Gastroesophageal sphincter (tissue), 3 donors: ENCODE measurements at regions not wholly inside any gene's neighbourhood (a gene's known extent, or its start where the extent isn't known, plus 50 kb on each side); places are given as distances from the start of the nearest gene placed in this dataset.

ENCODE experiments used
- EP300 ChIP-seq: sonication (generic); formaldehyde crosslinking; IDR thresholded peaks from one replicate; pipeline ENCODE4 v1.6.1; 2017; ENCODE audit warnings: antibody characterized with exemption, mild to moderate bottlenecking
- TF ChIP-seq, protein P1 (sequence below), 4 experiments: fragments of 200-600 bp in 2 of 4; fragments of 450-650 bp in 2 of 4; sonication (generic) in 1 of 4; IDR thresholded peaks; one replicate each; pipeline ENCODE4 v1.5.1; 2017 to 2019; ENCODE audit warnings: antibody characterized with exemption in 4 of 4, mild to moderate bottlenecking in 2 of 4, moderate library complexity in 2 of 4

DNA sequence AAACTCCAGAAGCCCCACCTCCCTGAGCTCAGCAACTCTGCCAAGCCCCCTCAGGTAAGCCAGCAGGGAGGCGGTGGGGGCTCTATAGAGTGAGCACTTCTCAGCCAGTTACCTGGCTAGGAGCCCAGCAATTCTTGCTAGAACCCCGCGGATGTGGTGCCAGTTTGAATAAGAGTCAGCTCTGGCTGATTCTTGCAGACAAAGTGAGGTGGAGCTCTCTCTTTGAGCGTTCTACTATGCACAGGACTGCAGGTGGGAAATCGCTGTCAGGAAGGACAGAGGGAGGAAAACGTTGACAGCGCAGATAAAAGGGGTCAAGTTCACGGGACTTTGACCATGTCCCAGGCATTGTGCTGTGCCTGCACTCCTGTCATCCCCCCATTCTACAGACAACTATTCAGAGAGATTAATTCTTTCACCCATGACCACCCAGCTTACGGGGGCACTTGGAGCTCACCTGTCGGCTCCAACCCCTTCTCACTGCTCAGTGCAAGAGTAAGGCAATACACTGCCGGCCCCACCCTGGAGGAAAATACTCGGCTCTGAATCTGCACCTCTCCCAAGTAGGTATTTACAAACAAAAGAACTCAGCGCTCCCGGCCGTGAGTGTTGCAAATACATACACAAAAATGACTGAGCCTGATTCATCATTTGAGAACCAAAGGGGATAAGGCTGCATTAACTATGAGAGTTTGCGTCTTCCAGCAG lies 92.9 kb downstream of the ANKRD60 start:
- TF ChIP-seq, protein P1, sequence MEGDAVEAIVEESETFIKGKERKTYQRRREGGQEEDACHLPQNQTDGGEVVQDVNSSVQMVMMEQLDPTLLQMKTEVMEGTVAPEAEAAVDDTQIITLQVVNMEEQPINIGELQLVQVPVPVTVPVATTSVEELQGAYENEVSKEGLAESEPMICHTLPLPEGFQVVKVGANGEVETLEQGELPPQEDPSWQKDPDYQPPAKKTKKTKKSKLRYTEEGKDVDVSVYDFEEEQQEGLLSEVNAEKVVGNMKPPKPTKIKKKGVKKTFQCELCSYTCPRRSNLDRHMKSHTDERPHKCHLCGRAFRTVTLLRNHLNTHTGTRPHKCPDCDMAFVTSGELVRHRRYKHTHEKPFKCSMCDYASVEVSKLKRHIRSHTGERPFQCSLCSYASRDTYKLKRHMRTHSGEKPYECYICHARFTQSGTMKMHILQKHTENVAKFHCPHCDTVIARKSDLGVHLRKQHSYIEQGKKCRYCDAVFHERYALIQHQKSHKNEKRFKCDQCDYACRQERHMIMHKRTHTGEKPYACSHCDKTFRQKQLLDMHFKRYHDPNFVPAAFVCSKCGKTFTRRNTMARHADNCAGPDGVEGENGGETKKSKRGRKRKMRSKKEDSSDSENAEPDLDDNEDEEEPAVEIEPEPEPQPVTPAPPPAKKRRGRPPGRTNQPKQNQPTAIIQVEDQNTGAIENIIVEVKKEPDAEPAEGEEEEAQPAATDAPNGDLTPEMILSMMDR (IDR thresholded peaks at IDR 0.05), result no peak
- TF ChIP-seq EP300, result no peak
